HG03135 (cell line): ENCODE measurements at regions not wholly inside any gene's neighbourhood (a gene's known extent, or its start where the extent isn't known, plus 50 kb on each side); places are given as distances from the start of the nearest gene placed in this dataset.
"Not testable (repeated sequence)": the region's sequence is repeated elsewhere in the genome, so short reads cannot be mapped to it uniquely, and the experiment has no call there.

Experiments used
- ATAC-seq: cut with Tn5 transposase; IDR thresholded peaks from one replicate; pipeline ENCODE4 v1.9.1; 2021; ENCODE audit warnings: mild to moderate bottlenecking, moderate library complexity; ENCODE audit not compliant: unreplicated experiment

- not testable (repeated sequence) for ATAC-seq
Observed at GRCh38 chr15:22519213-22519612, 60.5 kb downstream of the GOLGA6L22 start.

GRCh38 chr15:22526537-22526936, 67.8 kb downstream of the GOLGA6L22 start:
- ATAC-seq = not testable (repeated sequence)

- not testable (repeated sequence) for ATAC-seq
Observed at GRCh38 chr15:22527016-22527415, 68.3 kb downstream of the GOLGA6L22 start.

DNA sequence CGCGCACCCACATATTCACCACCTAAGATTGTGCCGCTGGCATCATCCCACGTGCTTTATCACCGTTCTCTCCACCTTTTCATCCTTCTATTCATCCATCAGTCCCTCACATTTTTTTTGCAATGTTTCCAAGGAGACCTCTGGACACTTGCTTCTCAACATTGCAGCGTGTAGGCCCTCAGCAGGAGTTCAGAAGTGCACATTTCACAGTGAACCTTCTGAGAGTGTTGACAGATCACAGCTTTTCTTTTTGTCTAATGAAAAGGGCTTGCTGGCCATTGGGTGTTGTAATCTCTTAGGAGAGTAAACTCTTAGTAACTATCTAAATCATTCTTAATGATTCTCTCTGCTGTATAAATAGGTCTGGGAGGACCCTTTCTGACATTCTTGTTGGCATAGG, 70.5 kb downstream of the GOLGA6L22 start:
- ATAC-seq = not testable (repeated sequence)

GRCh38 chr15:22559701-22560100, 101.0 kb downstream of the GOLGA6L22 start:
- ATAC-seq = not testable (repeated sequence)

- ATAC-seq = not testable (repeated sequence)
Observed at GRCh38 chr15:22561716-22562115, 103.0 kb downstream of the GOLGA6L22 start.

DNA sequence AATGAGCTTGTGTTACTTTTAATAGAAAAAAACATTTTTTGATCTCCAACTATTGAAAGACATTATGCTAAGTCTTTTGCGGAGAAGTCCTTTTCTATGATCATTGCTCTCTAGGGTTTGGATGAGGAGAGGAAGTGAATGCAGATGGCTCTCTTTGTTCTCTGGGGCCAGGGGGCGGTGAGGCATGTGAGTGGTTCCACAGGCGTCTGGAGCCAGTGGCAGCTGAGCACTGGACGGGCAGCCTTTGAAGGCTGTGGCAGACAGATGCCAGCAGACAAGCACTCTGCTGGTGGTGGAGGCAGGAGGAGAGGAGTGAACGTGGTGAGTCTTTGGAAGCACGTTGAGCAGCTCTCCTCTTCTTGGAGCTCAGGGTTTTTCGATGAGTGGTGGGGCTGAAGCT, 107.8 kb downstream of the GOLGA6L22 start:
- ATAC-seq = not testable (repeated sequence)

GRCh38 chr15:22569486-22569885, 110.8 kb downstream of the GOLGA6L22 start:
- not testable (repeated sequence) for ATAC-seq

DNA sequence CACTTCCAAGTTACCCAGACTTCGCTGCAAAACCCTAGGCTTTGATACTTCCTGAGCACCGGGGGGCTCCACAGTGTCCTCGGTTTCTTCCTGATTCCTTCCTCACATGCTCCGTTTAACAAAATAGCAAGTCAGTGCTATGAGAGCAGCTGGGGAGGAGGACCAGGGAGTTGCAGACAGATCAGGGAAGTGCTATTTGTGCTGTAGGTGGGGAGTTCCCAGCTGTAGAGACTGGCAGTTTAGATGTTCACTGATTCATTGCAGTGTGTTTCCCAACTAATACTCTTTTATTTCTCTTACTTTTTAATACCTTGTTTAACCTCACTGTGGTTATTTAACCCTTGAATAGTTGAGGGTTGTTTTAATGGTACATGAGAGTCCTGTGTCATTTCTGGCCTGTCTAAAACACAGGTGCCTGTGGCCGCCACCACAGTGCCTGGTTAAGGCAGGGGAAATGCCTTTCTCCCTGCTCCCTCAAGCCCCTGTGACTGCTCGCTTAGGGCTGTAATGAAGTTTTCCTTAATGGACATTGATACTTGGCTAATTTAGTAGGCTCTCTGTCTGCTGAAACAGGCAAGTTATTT, 113.5 kb downstream of the GOLGA6L22 start:
- ATAC-seq = not testable (repeated sequence)

DNA sequence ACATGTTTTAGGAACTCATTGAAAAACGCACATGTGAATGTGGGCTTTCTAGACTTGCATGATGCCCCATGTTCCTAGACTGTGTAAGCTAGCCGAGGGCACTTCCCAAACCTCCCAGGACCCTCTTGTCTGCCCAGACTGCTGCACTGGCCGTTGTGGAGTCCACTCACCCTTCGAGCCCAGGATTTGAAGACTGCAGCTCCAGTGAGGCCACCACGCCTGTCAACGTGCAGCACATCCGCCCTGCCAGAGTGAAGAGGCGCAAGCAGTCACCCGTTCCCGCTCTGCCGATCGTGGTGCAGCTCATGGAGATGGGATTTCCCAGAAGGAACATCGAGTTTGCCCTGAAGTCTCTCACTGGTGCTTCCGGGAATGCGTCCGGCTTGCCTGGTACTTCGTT, 114.1 kb downstream of the GOLGA6L22 start:
- ATAC-seq = not testable (repeated sequence)

DNA sequence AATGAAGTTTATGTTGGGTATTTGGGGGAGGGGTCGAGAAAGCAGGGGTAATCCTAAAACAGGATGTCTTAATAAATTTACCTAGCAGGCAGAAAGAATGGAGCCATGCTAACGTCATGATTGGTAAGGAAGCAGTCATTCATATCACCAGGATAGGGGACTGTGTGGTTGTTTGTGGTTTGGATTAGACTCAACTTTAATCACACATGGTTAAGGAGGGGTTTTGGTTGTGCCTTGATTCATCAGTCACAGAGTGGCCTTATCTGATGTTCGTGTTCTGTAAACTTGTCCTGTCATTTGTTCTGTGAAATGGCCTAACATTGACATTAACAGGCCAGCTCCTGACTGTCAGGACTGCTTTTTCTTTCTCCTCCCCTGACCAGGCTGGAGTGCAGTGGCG, 119.1 kb downstream of the GOLGA6L22 start:
- ATAC-seq = not testable (repeated sequence)

GRCh38 chr15:22579213-22579612, 120.5 kb downstream of the GOLGA6L22 start:
- ATAC-seq = not testable (repeated sequence)

- ATAC-seq = not testable (repeated sequence)
Observed at GRCh38 chr15:22587391-22587790, 128.7 kb downstream of the GOLGA6L22 start.

GRCh38 chr15:22598552-22598951, 139.8 kb downstream of the GOLGA6L22 start:
- not testable (repeated sequence) for ATAC-seq

- ATAC-seq = not testable (repeated sequence)
Observed at GRCh38 chr15:22599526-22600320, 141.0 kb downstream of the GOLGA6L22 start.

GRCh38 chr15:22616976-22617375, 158.3 kb downstream of the GOLGA6L22 start:
- not testable (repeated sequence) for ATAC-seq

- not testable (repeated sequence) for ATAC-seq
Observed at GRCh38 chr15:22631789-22632188, 154.7 kb upstream of the NIPA1 start.

DNA sequence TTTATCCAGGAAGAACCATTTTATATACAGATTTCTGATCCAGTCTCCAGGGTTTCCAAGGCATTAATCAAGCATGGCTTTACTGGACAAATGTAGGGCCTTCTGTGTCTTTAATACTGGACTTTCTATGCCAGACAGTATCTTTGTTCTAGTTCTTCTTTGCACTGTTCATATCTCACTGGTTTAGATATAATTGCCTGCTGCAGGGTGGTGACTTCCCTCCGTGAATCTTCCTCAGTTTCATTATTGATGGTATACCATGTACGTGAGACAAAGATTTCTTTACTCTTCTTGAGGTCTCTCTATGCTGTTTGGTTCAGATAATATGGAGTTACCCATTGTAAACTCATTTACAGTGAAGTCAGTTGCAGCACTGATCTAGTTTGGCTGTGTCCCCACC, 146.5 kb upstream of the NIPA1 start:
- ATAC-seq = not testable (repeated sequence)

GRCh38 chr15:22649458-22649857, 137.0 kb upstream of the NIPA1 start:
- not testable (repeated sequence) for ATAC-seq

GRCh38 chr15:22651179-22651578, 135.3 kb upstream of the NIPA1 start:
- not testable (repeated sequence) for ATAC-seq

- ATAC-seq = peak; percentile 80
Observed at GRCh38 chr15:22664294-22665058, 122.0 kb upstream of the NIPA1 start.
